Peyer's patch (tissue), 4 donors: ENCODE measurements at regions not wholly inside any gene's neighbourhood (a gene's known extent, or its start where the extent isn't known, plus 50 kb on each side); places are given as distances from the start of the nearest gene placed in this dataset.

Experiments
- POLR2A ChIP-seq, 2 donors: fragments of 450-650 bp; IDR thresholded peaks; one replicate each; pipeline ENCODE4 v1.5.1; 2017; ENCODE audit warnings: antibody characterized with exemption in 2 of 2, mild to moderate bottlenecking in 2 of 2, moderate library complexity in 2 of 2
- TF ChIP-seq, protein P1 (sequence below), 6 experiments: fragments of 450-650 bp in 4 of 6; fragments of 200-600 bp in 2 of 6; sonication (generic) in 1 of 6; IDR thresholded peaks; one replicate each; pipeline ENCODE4 v1.5.1; 2017 to 2019; ENCODE audit warnings: antibody characterized with exemption in 6 of 6, mild to moderate bottlenecking in 3 of 6, moderate library complexity in 1 of 6

DNA sequence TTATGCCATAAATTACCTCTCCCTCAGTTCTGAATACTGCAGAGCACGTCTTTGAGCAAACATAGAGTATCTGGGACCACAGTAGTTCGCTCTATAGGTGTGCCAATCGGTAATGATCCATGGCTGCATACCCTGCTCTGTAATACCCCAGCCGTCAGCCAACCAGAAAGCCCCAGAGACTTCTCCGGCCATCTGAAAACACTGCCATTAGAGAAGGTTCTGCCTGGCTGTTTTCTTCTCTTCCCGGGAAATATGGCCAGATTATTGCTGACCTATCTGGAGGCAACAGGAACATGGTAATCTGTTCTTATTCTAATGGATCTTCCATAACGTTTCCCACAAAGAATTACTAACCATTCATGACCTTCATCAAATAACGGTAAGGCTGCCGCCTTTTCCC lies 139.9 kb downstream of the RPS12 start:
- no peak for TF ChIP-seq POLR2A (IDR thresholded peaks at IDR 0.05)
- TF ChIP-seq, protein P1, sequence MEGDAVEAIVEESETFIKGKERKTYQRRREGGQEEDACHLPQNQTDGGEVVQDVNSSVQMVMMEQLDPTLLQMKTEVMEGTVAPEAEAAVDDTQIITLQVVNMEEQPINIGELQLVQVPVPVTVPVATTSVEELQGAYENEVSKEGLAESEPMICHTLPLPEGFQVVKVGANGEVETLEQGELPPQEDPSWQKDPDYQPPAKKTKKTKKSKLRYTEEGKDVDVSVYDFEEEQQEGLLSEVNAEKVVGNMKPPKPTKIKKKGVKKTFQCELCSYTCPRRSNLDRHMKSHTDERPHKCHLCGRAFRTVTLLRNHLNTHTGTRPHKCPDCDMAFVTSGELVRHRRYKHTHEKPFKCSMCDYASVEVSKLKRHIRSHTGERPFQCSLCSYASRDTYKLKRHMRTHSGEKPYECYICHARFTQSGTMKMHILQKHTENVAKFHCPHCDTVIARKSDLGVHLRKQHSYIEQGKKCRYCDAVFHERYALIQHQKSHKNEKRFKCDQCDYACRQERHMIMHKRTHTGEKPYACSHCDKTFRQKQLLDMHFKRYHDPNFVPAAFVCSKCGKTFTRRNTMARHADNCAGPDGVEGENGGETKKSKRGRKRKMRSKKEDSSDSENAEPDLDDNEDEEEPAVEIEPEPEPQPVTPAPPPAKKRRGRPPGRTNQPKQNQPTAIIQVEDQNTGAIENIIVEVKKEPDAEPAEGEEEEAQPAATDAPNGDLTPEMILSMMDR (IDR thresholded peaks at IDR 0.05): no peak
